Stomach (tissue), 4 donors: ENCODE measurements at regions not wholly inside any gene's neighbourhood (a gene's known extent, or its start where the extent isn't known, plus 50 kb on each side); places are given as distances from the start of the nearest gene placed in this dataset.

ENCODE experiments used
- POLR2A ChIP-seq, 4 donors: fragments of 450-650 bp; IDR thresholded peaks; one replicate each; pipeline ENCODE4 v1.6.1; 2016; ENCODE audit warnings: antibody characterized with exemption in 4 of 4, control low read depth in 2 of 4, mild to moderate bottlenecking in 1 of 4, moderate library complexity in 1 of 4
- POLR2AphosphoS5 ChIP-seq, 3 donors: sonication (generic); formaldehyde crosslinking; IDR thresholded peaks; one replicate each; pipeline ENCODE4 v1.6.1; 2016; ENCODE audit warnings: antibody characterized with exemption in 3 of 3

DNA sequence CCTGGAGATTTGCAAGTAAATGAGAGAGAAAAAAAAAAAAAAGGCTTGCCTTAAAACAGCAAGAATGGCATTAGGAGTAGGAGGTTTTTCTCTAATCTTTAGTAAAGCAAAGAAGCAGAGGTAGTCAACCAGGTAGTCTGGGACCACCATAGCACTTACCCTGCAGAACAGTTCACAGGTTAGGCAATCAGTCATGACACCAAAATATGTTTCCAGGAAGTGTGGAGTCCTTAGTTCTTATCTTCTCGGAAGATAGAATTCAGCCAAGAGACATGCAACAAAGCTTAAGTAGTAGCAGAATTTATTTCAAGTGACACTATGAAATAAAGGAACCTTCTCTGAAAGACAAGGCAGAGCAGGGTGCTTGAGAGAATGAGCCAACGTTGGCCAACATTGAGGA lies 295.8 kb downstream of the IPO8 start:
- TF ChIP-seq POLR2AphosphoS5 (IDR thresholded peaks at IDR 0.05): no peak
- no peak for TF ChIP-seq POLR2A (IDR thresholded peaks at IDR 0.05)
